ENCODE measurements at regions not wholly inside any gene's neighbourhood (a gene's known extent, or its start where the extent isn't known, plus 50 kb on each side); places are given as distances from the start of the nearest gene placed in this dataset.

DNA sequence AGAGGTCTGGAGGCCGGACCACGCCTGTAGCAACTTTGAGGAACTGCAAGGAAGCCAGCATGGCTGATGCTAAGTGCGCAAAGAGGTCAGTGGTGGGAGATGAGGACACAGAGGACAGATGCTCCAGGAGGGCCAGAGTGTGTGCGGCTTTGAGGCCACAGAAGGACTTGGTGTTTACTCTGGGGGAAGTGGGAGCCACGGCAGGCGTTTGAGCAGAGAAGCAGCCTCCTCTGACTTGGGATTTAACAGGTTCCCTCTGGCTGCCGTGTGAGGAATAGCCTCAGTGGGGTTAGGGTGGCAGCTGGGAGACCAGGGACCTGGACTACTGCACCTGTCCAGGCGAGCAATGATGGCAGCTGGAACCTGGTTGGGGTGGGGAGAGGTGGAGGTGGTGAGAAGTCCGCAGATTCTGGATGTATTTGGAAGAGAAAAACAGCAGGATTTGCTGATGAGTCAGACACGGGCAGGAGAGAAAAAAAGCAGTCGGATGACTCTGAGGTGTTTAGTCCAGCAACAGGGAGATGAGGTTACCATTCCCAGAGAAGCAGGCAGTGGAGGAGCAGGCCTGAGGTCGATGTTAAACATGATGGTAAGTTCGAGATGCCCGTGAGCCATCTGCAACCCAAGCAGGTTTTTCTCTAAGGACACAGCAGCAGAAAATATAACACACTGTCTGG, 143.5 kb downstream of the SCARB1 start:
- TF ChIP-seq, protein P1, sequence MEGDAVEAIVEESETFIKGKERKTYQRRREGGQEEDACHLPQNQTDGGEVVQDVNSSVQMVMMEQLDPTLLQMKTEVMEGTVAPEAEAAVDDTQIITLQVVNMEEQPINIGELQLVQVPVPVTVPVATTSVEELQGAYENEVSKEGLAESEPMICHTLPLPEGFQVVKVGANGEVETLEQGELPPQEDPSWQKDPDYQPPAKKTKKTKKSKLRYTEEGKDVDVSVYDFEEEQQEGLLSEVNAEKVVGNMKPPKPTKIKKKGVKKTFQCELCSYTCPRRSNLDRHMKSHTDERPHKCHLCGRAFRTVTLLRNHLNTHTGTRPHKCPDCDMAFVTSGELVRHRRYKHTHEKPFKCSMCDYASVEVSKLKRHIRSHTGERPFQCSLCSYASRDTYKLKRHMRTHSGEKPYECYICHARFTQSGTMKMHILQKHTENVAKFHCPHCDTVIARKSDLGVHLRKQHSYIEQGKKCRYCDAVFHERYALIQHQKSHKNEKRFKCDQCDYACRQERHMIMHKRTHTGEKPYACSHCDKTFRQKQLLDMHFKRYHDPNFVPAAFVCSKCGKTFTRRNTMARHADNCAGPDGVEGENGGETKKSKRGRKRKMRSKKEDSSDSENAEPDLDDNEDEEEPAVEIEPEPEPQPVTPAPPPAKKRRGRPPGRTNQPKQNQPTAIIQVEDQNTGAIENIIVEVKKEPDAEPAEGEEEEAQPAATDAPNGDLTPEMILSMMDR (IDR thresholded peaks at IDR 0.05): no peak
- no peak for TF ChIP-seq POLR2A (IDR thresholded peaks at IDR 0.05)

All from lower leg skin (tissue), 3 donors.